ENCODE measurements at regions not wholly inside any gene's neighbourhood (a gene's known extent, or its start where the extent isn't known, plus 50 kb on each side); places are given as distances from the start of the nearest gene placed in this dataset.

- DNase-seq: no peak
- Histone ChIP-seq H3K4me1 (no peaks in the 10 kb centered on the region), H3K4me3 (ENCODE audit: low read depth, low read length) (no peak overlapping the region), H3K27me3 (replicated peaks; ENCODE audit: control insufficient read depth, insufficient read depth, low read length) (no peaks in the 10 kb centered on the region), H3K36me3 (ENCODE audit: control insufficient read depth, insufficient read depth, low read length) (no peaks in the 10 kb centered on the region), H3K9me3 (peaks cover 8% of the 10 kb centered on the region)
- Mint-ChIP-seq H3K27me3 (ENCODE audit: insufficient read depth, unreplicated experiment) (no peaks in the 10 kb centered on the region), H3K9me3 (ENCODE audit: unreplicated experiment) (no peaks in the 10 kb centered on the region), H3K4me3 (ENCODE audit: unreplicated experiment) (no peak overlapping the region), H3K36me3 (ENCODE audit: insufficient read depth, unreplicated experiment) (no peaks in the 10 kb centered on the region), H3K27ac (ENCODE audit: unreplicated experiment) (no peak overlapping the region), H3K4me1 (ENCODE audit: low read depth, unreplicated experiment) (no peaks in the 10 kb centered on the region)
- intact Hi-C loops (cut with micrococcal nuclease; ENCODE audit: unreplicated experiment): no loop called here
- ChIA-PET CTCF (no interaction called here), POLR2A (no interaction called here)
- BruUV-seq (replicated peaks): no TSS peak
- no peak for TF ChIP-seq CTCF (IDR thresholded peaks at IDR 0.05; ENCODE audit: insufficient read depth in 1 of 2, low read depth in 1 of 2, low read length in 1 of 2, severe bottlenecking in 1 of 2, unreplicated experiment in 1 of 2)
These were observed 115.2 kb upstream of the TBL1XR1 start for GRCh38 chr3:177312491-177312890.

- H3K9me3 Mint-ChIP-seq (ENCODE audit: unreplicated experiment): no peaks in the 10 kb centered on the region
- H3K27me3 ChIP-seq (replicated peaks; ENCODE audit: control insufficient read depth, insufficient read depth, low read length): no peaks in the 10 kb centered on the region
- no peaks in the 10 kb centered on the region for H3K4me1 ChIP-seq
- no peaks in the 10 kb centered on the region for H3K4me1 Mint-ChIP-seq (ENCODE audit: low read depth, unreplicated experiment)
- H3K4me3 Mint-ChIP-seq (ENCODE audit: unreplicated experiment): no peak overlapping the region
- DNase-seq: no peak
- H3K9me3 ChIP-seq: peaks cover 10% of the 10 kb centered on the region
- intact Hi-C loops (cut with micrococcal nuclease; ENCODE audit: unreplicated experiment): no loop called here
- ChIA-PET POLR2A (no interaction called here), CTCF (no interaction called here)
- no peak overlapping the region for H3K4me3 ChIP-seq (ENCODE audit: low read depth, low read length)
- no peaks in the 10 kb centered on the region for H3K36me3 Mint-ChIP-seq (ENCODE audit: insufficient read depth, unreplicated experiment)
- H3K36me3 ChIP-seq (ENCODE audit: control insufficient read depth, insufficient read depth, low read length): no peaks in the 10 kb centered on the region
- H3K27me3 Mint-ChIP-seq (ENCODE audit: insufficient read depth, unreplicated experiment): no peaks in the 10 kb centered on the region
- TF ChIP-seq CTCF (IDR thresholded peaks at IDR 0.05; ENCODE audit: insufficient read depth in 1 of 2, low read depth in 1 of 2, low read length in 1 of 2, severe bottlenecking in 1 of 2, unreplicated experiment in 1 of 2): no peak
- no TSS peak for BruUV-seq (replicated peaks)
- H3K27ac Mint-ChIP-seq (ENCODE audit: unreplicated experiment): no peak overlapping the region
These were observed 117.6 kb upstream of the TBL1XR1 start for GRCh38 chr3:177314897-177315296.

GRCh38 chr3:177317247-177317646, 120.0 kb upstream of the TBL1XR1 start:
- H3K4me3 Mint-ChIP-seq (ENCODE audit: unreplicated experiment): no peak overlapping the region
- H3K27me3 ChIP-seq (replicated peaks; ENCODE audit: control insufficient read depth, insufficient read depth, low read length): no peaks in the 10 kb centered on the region
- no peaks in the 10 kb centered on the region for H3K27me3 Mint-ChIP-seq (ENCODE audit: insufficient read depth, unreplicated experiment)
- ChIA-PET CTCF (no interaction called here), POLR2A (no interaction called here)
- no peaks in the 10 kb centered on the region for H3K36me3 ChIP-seq (ENCODE audit: control insufficient read depth, insufficient read depth, low read length)
- no peaks in the 10 kb centered on the region; the same call in 1 of the 2 replicates for H3K4me1 ChIP-seq
- H3K4me1 Mint-ChIP-seq (ENCODE audit: low read depth, unreplicated experiment): peaks cover 8% of the 10 kb centered on the region
- no peak overlapping the region for H3K27ac Mint-ChIP-seq (ENCODE audit: unreplicated experiment)
- no peaks in the 10 kb centered on the region for H3K9me3 Mint-ChIP-seq (ENCODE audit: unreplicated experiment)
- intact Hi-C loops (cut with micrococcal nuclease; ENCODE audit: unreplicated experiment): no loop called here
- no peak for TF ChIP-seq CTCF (IDR thresholded peaks at IDR 0.05; ENCODE audit: insufficient read depth in 1 of 2, low read depth in 1 of 2, low read length in 1 of 2, severe bottlenecking in 1 of 2, unreplicated experiment in 1 of 2)
- H3K36me3 Mint-ChIP-seq (ENCODE audit: insufficient read depth, unreplicated experiment): no peaks in the 10 kb centered on the region
- no peak overlapping the region for H3K4me3 ChIP-seq (ENCODE audit: low read depth, low read length)
- DNase-seq: no peak
- no TSS peak for BruUV-seq (replicated peaks)
- peaks cover 4% of the 10 kb centered on the region for H3K9me3 ChIP-seq

All from Caco-2 (cell line).